GM19023 (cell line): ENCODE measurements at regions not wholly inside any gene's neighbourhood (a gene's known extent, or its start where the extent isn't known, plus 50 kb on each side); places are given as distances from the start of the nearest gene placed in this dataset.
"Not testable (repeated sequence)": the region's sequence is repeated elsewhere in the genome, so short reads cannot be mapped to it uniquely, and the experiment has no call there.

ENCODE experiments used
- ATAC-seq: cut with Tn5 transposase; IDR thresholded peaks from one replicate; pipeline ENCODE4 v1.9.1; 2021; ENCODE audit warnings: mild to moderate bottlenecking, moderate library complexity; ENCODE audit not compliant: unreplicated experiment

DNA sequence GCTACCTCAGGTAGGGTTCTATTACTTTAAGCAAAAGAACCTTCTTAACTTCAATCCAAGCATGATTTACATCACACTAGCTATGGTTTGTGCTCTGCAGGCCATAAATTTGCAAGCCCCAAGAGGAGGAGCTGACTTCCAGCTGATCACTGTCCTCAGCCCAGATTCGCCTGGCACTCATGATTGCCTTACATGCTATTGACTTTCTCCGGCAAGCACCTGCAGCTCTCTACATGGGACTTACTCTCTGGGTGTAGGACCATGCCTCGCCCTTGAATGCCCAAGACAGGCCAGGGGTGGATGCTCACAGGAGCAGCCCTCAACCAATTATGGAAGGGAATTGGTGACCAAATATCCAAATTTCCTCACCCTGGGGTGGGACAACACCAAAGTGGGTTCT, 99.8 kb downstream of the ESM1 start:
- no peak for ATAC-seq

GRCh38 chr5:54884195-54884536, 101.2 kb downstream of the ESM1 start:
- ATAC-seq: no peak

DNA sequence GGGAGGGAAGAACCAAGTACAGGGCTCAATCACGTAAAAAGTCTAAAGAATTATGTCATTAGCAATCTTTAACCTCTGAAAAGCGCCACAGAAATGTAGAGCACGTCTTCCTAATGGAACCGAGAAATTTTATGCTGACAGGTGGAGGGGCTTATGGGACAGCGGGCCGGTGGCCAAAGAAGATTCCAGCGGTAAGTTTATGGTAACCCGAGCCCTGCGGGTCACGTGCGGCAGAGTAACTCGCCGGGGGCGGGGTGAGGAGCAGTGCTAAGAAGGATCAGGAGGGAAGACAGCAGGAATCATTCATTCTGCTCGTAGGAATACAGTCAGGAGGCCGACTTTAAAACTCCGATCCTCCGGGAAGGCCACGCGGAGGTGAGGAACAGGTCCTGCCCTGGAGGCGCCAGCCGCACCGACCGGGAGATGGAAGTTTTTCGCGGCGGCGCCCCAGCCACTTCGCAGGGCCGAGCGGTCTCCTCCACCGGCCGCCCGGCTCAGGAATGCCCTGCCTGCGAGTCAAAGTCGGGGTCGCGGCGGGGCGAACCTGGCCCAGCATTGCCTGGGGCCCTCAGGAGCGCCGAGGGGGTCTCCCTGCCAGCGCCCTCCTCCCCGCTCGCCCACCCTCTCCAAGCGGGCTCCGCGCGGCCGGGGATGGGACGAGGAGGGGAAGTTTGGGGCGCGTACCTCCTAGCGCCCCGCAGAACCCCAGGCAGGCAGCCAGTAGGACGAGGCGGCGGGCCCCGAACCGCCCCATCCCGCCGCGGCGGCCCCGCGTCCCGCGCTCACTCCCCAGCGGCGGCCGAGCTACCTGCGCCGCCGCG, 101.8 kb downstream of the ESM1 start:
- ATAC-seq: no peak

DNA sequence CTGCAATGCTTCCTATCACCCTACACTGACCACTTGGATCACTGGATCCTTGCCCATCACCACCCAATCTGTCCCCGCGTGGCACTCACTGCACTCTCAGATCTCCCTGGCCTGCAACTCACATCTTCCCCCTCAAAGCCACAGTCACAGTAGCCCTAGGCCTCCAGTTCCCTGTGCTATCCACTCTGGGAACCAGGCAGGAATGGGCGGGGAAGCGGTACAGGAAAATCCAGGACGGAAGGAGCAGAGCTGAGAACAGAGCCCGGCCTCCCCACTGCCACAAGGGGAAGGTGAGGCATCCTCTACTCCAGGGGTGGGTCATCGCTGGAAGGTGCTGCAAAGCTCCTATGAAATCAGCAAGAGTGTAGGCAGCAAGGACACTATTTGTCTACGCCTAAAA, 102.6 kb downstream of the ESM1 start:
- no peak for ATAC-seq

DNA sequence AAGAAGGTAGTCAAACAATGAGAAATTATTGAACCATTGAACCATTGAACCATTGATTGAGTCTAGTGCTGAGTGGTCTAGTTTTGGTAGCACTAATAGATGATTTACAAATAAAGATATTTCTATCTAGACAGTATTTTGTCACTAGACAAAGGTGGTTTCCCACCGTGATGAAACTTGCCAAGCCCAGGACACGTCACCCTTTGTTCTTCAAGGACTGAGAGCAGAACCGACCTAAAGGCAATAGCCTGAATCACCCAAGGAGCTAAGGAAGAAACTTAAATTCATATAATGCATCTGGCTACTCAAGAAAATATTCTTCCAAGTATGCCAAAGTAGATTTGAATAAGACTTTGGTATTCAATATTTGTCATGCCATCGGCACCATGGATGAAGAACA, 103.3 kb downstream of the ESM1 start:
- no peak for ATAC-seq

DNA sequence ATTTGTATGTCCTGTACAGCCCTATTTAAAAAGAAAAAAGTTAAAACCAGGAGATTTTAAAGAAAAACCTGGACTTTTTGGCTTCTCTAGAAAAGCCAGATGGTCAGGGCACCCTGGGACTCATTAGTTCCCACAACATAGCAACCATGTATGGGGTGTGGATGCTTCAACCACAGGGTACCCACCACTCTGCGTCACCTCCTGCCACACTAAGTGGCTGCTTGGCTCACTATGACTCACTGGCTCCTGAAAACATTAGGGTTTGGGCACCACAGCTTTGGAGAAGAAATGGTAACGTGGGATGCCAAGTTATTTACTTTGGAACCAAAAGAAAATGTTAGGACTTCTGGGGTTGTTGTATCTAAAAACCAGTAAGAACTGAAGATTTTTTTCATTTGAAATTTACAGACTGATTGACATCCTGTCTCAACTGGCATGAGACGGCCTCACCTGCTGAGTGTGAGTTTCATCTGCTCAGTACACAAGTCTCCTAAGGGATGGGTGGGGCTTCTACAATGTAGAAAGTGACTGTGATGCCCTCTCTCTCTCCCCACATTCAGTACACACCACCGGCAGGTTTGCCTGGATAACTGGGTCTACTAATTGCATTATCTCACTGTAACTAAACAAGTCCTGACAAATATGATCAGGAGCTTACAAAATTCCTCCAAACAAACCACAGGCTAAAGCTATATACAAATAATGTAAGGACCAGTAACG, 103.9 kb downstream of the ESM1 start:
- ATAC-seq: no peak

DNA sequence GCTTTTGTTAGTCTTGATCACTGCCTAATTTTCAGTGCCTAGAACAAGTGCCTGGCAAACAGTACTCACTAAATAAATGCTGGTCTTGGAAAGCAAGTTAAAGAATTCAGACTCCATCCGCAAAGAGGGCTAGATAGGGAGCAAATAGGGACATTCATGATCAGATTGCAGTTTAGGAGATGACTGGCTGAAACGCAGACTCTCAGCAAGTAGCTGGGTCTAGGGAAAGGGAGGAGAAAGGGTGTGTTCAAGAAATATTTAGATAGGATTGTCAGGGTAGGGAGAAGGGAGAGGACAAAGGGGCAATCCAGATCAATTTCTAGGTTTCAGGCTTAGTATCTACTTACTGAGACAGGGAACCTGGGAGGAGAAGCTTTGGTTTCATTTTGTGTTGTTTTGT, 108.4 kb downstream of the ESM1 start:
- ATAC-seq: no peak

GRCh38 chr5:54876556-54876955, 108.8 kb downstream of the ESM1 start:
- no peak for ATAC-seq

- ATAC-seq: no peak
Observed at GRCh38 chr5:54874337-54875021, 110.9 kb downstream of the ESM1 start.

- no peak for ATAC-seq
Observed at GRCh38 chr5:54873691-54874090, 111.7 kb downstream of the ESM1 start.

GRCh38 chr5:54872810-54873209, 112.6 kb downstream of the ESM1 start:
- no peak for ATAC-seq

DNA sequence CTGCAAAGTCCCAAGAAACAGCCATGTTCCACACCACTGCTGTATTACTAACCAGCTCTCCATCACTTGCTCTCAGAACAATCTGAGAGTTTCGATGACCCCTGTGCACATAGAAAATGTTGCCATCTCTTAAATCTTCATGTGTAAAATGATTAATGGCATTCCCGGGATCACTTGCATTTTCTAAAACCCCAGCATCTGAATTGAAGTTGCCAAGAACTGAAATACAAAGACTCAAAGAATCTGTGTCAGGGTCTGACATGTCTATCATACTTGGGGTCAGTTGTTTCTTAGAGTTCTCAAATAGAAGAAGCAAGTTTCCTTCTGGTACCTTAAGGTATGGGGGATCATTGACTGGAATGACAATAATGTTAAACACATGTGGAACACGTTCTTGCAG, 115.1 kb downstream of the ESM1 start:
- ATAC-seq: no peak

DNA sequence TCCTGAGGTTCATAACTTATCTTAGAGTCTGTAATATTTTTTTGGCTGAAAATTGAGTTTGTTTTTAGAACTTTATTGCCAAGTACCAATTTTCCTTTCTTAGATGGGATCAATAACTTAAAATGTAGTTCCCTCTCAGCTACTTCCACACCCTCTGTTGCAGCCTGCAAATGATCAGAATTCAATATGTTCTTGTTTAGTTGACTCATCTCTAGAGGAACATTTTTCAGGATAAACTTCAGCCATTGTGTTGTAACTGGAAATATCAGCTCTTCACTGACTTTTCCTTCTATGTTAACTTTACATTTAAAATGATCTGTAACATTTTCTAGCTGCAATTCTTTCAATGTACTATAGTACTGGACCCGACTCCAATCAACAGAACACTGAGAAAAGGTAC, 115.7 kb downstream of the ESM1 start:
- ATAC-seq: no peak

DNA sequence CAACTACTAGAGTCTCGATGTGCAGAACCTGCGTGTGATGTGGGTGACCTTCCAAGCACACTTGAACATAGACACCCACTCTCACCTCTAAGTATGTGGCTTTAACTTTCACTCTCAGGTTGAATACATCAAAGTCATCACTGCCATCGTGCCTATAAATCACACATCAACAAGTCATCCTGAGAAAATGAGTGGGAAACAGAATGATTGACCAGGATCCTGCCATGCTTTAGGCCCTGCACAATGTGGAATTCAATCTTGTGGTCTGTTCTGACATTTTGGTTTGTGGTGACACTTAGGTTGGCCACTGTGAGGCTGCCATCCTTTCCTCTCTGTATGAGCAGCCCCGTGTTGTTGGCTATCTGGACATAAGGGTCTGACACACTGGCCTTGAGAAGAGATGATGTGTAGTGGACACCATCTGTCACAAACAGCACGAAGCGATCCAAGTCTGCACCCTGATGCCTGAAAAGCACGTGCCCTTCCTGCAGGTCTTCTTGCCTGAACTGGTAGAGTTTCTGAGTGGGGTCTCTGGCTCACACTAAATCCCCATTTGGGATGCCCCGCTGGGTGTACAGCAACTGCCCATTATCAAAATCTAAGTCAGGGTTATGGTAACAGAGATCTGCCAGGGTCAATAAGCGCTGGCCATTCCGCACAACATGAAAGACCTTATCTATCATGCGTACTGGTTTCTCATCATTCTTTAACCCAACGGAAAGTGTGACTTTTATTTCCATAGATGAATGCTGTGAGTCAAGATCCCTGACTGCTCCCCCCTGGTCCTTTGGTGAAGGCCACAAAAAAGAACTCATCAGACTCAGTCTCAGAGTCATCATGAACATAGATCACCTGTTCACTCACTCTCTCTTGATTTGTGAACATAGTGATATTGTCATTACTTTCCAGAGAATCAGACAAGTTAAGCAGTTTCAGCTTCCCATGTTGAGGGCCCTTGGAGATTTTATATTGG, 116.6 kb downstream of the ESM1 start:
- no peak for ATAC-seq

DNA sequence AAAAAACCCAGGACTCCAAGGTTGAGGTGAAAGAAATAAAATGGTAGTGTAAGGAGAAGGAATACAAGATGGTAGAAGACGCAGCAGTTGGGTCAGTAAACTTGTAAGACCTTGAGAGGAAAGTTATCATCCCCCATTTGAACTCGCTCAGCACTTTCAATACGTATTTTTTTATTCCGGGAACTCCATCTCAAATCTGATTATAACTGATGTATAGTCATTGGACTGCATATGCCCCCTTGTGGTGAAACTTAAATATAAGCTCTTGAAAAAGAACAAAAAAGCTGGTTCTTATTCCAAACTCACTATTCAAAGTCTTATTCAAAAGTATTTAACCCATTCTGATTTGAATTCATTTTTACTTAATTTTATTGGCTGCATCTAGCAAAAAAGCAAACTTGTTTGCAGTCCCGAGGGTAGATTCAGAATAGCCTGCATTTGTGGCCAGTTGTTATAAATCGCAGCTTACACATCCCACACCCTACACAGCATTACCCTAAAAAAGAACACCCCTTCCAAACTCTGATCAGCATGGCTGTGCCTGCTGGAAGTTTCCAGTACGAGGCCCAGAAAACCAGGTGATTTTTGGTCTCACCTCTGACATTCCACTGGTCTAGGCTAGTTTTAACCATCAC, 118.0 kb downstream of the ESM1 start:
- no peak for ATAC-seq

DNA sequence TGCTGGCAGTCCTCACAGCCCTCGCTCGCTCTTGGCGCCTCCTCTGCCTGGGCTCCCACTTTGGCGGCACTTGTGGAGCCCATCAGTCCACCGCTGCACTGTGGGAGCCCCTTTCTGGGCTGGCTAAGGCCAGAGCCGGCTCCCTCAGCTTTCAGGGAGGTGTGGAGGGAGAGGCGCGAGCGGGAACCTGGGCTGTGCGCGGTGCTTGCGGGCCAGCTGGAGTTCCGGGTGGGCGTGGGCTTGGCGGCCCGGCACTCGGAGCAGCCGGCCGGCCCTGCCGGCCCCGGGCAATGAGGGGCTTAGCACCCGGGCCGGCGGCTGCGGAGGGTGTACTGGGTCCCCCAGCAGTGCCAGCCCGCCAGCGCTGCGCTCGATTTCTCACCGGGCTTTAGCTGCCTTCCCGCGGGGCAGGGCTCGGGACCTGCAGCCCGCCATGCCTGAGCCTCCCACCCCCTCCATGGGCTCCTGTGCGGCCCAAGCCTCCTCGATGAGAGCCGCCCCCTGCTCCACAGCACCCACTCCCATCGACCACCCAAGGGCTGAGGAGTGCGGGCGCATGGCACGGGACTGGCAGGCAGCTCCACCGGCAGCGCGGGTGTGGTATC, 120.4 kb downstream of the ESM1 start:
- ATAC-seq: not testable (repeated sequence)

DNA sequence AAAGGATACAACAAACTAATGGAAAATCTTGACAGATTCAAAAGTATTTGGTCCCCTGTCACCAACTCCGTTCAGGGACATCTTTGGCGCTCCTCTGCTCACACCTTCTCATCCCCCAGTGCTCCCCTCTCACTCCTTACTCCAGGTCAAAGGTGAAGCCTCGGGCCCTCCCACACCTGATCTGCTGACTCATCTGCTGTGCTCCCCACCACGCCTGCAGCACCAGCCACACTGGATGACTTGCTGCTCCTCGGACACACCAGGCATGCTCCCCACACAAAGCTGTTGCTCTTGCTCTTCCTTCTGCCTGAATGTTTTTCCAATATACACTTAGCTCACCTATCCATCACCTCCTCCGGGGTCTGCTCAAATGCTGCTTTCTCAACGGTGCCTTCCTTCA, 123.4 kb downstream of the ESM1 start:
- ATAC-seq: no peak

GRCh38 chr5:54861212-54861894, 124.0 kb downstream of the ESM1 start:
- ATAC-seq: no peak

GRCh38 chr5:54860321-54860720, 125.1 kb downstream of the ESM1 start:
- ATAC-seq: no peak
